ENCODE measurements at regions not wholly inside any gene's neighbourhood (a gene's known extent, or its start where the extent isn't known, plus 50 kb on each side); places are given as distances from the start of the nearest gene placed in this dataset.

DNA sequence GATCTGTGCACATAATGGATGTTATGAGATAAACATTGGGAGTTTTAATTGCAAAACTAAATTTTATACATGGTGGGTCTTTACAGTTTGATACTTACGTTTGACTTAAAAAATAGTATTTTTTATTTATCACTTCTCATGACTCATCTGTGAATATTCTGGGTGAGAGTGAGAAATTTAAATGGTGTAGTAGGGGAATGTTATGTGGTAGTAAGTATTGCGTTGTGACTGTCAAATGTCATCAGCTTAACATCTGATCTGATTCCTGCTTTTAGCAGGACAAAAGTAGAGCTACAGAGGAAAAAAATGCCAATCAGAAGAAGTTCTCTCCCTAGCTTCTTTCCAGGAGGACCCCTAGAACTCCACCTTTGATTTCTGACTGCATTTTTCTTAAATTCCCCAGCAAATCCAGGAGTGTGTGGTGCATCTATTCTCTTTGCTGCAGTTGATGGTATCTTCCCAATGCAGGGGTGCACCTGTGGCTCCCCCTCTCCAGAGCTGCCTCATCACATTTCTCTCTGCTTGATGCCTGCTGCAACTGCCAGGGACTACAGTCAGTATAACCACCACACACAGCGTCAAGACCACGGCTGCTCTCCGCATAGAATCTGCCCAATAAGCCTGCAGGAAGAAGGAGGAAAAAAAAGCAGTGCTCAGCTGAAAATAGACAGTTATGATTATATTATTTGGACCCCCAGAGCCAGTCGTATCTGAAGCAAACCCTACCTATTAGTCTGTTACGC lies 151.3 kb upstream of the THUMPD2 start:
- TF ChIP-seq SMAD3 (CRISPR knock-in tag; IDR thresholded peaks at IDR 0.05; ENCODE audit: borderline replicate concordance) = no peak
- TF ChIP-seq, protein P1, sequence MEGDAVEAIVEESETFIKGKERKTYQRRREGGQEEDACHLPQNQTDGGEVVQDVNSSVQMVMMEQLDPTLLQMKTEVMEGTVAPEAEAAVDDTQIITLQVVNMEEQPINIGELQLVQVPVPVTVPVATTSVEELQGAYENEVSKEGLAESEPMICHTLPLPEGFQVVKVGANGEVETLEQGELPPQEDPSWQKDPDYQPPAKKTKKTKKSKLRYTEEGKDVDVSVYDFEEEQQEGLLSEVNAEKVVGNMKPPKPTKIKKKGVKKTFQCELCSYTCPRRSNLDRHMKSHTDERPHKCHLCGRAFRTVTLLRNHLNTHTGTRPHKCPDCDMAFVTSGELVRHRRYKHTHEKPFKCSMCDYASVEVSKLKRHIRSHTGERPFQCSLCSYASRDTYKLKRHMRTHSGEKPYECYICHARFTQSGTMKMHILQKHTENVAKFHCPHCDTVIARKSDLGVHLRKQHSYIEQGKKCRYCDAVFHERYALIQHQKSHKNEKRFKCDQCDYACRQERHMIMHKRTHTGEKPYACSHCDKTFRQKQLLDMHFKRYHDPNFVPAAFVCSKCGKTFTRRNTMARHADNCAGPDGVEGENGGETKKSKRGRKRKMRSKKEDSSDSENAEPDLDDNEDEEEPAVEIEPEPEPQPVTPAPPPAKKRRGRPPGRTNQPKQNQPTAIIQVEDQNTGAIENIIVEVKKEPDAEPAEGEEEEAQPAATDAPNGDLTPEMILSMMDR (IDR thresholded peaks at IDR 0.05) = no peak
- TF ChIP-seq, protein P2, sequence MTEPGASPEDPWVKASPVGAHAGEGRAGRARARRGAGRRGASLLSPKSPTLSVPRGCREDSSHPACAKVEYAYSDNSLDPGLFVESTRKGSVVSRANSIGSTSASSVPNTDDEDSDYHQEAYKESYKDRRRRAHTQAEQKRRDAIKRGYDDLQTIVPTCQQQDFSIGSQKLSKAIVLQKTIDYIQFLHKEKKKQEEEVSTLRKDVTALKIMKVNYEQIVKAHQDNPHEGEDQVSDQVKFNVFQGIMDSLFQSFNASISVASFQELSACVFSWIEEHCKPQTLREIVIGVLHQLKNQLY (CRISPR knock-in tag; IDR thresholded peaks at IDR 0.05) = no peak
- TF ChIP-seq ESRRA (CRISPR knock-in tag; IDR thresholded peaks at IDR 0.05; ENCODE audit: borderline replicate concordance) = no peak
- no peak for TF ChIP-seq HMGA2 (CRISPR knock-in tag; IDR thresholded peaks at IDR 0.05)
- no peak for TF ChIP-seq NR2C2 (CRISPR knock-in tag; IDR thresholded peaks at IDR 0.05)
- TF ChIP-seq ZNF423 (CRISPR knock-in tag; IDR thresholded peaks at IDR 0.05) = no peak
- TF ChIP-seq, protein P3, sequence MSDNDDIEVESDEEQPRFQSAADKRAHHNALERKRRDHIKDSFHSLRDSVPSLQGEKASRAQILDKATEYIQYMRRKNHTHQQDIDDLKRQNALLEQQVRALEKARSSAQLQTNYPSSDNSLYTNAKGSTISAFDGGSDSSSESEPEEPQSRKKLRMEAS (CRISPR knock-in tag; IDR thresholded peaks at IDR 0.05) = no peak
- TF ChIP-seq, protein P4, sequence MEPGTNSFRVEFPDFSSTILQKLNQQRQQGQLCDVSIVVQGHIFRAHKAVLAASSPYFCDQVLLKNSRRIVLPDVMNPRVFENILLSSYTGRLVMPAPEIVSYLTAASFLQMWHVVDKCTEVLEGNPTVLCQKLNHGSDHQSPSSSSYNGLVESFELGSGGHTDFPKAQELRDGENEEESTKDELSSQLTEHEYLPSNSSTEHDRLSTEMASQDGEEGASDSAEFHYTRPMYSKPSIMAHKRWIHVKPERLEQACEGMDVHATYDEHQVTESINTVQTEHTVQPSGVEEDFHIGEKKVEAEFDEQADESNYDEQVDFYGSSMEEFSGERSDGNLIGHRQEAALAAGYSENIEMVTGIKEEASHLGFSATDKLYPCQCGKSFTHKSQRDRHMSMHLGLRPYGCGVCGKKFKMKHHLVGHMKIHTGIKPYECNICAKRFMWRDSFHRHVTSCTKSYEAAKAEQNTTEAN (CRISPR knock-in tag; IDR thresholded peaks at IDR 0.05) = no peak

Data from WTC11 (cell line).